ENCODE measurements at regions not wholly inside any gene's neighbourhood (a gene's known extent, or its start where the extent isn't known, plus 50 kb on each side); places are given as distances from the start of the nearest gene placed in this dataset.

- Histone ChIP-seq H4K91ac (ENCODE audit: low read depth, low read length, poor library complexity) (no peak overlapping the region), H3K4ac (ENCODE audit: low read length) (no peak overlapping the region), H2BK120ac (ENCODE audit: low read depth, low read length) (no peak overlapping the region), H2AK5ac (ENCODE audit: low read depth, low read length) (no peak overlapping the region), H3K4me1 (ENCODE audit: control insufficient read depth in 2 of 2, insufficient read depth in 1 of 2, low read depth in 1 of 2, low read length in 2 of 2) (peaks cover 3 to 5% of the 10 kb centered on the region in 2 donors), H3K27ac (replicated peaks; ENCODE audit: low read length) (no peak overlapping the region), H3K23ac (ENCODE audit: low read depth, low read length, poor library complexity) (no peak overlapping the region), H3K18ac (ENCODE audit: low read length) (peak overlapping the region; percentile 24), H4K8ac (ENCODE audit: low read depth, low read length) (no peak overlapping the region), H2BK15ac (ENCODE audit: low read length) (no peak overlapping the region), H3K36me3 (replicated peaks in 1 of 2; ENCODE audit: control insufficient read depth in 2 of 2, insufficient read depth in 2 of 2, low read length in 2 of 2) (peaks cover 0 to 6% of the 10 kb centered on the region in 2 donors), H3K9me3 (replicated peaks in 1 of 2; ENCODE audit: control insufficient read depth in 2 of 2, insufficient read depth in 1 of 2, low read depth in 1 of 2, low read length in 2 of 2) (peaks cover 0 to 10% of the 10 kb centered on the region in 2 donors), H3K14ac (ENCODE audit: low read length) (no peak overlapping the region), H2BK12ac (ENCODE audit: low read length) (no peak overlapping the region), H2AFZ (ENCODE audit: low read length) (no peak overlapping the region), H2BK5ac (ENCODE audit: low read length) (no peak overlapping the region), H3K27me3 (ENCODE audit: control insufficient read depth in 3 of 3, insufficient read depth in 3 of 3, low read depth in 1 of 3, low read length in 3 of 3) (no peaks in the 10 kb centered on the region), H3K4me2 (ENCODE audit: insufficient read depth, low read length, poor library complexity, severe bottlenecking) (no peak overlapping the region), H3K79me1 (ENCODE audit: low read depth, low read length) (no peaks in the 10 kb centered on the region), H3K9ac (ENCODE audit: low read depth, low read length, poor library complexity) (no peak overlapping the region), H3K4me3 (ENCODE audit: low read length in 2 of 2) (peak overlapping the region in 1 of 2 donors; percentile 42)
- DNase-seq (ENCODE audit: low spot score) = no peak
- WGBS, 2 donors (ENCODE audit: extremely low coverage in 2 of 2, insufficient read length in 2 of 2, insufficient replicate concordance in 1 of 2) = no CpG with 5 or more reads among the region's 6 CpGs
Measured at GRCh38 chr21:16535102-16535422, 805.3 kb downstream of the USP25 start.

- no CpG with 5 or more reads among the region's 1 CpG for WGBS, 2 donors (ENCODE audit: extremely low coverage in 2 of 2, insufficient read length in 2 of 2, insufficient replicate concordance in 1 of 2)
- H3K4me3 ChIP-seq (ENCODE audit: low read length in 2 of 2) = no peak overlapping the region
- H3K27ac ChIP-seq (replicated peaks; ENCODE audit: low read length) = no peak overlapping the region
- no peak overlapping the region for H3K4ac ChIP-seq (ENCODE audit: low read length)
- H2BK12ac ChIP-seq (ENCODE audit: low read length) = no peak overlapping the region
- H3K23ac ChIP-seq (ENCODE audit: low read depth, low read length, poor library complexity) = no peak overlapping the region
- H3K9me3 ChIP-seq (replicated peaks in 1 of 2; ENCODE audit: control insufficient read depth in 2 of 2, insufficient read depth in 1 of 2, low read depth in 1 of 2, low read length in 2 of 2) = peaks cover 0 to 11% of the 10 kb centered on the region in 2 donors
- no peaks in the 10 kb centered on the region for H3K79me1 ChIP-seq (ENCODE audit: low read depth, low read length)
- H2BK15ac ChIP-seq (ENCODE audit: low read length) = no peak overlapping the region
- H2BK120ac ChIP-seq (ENCODE audit: low read depth, low read length) = no peak overlapping the region
- H2AFZ ChIP-seq (ENCODE audit: low read length) = no peak overlapping the region
- H3K14ac ChIP-seq (ENCODE audit: low read length) = no peak overlapping the region
- no peaks in the 10 kb centered on the region for H3K27me3 ChIP-seq (ENCODE audit: control insufficient read depth in 3 of 3, insufficient read depth in 3 of 3, low read depth in 1 of 3, low read length in 3 of 3)
- no peak for DNase-seq (ENCODE audit: low spot score)
- peaks cover 0 to 9% of the 10 kb centered on the region in 2 donors for H3K36me3 ChIP-seq (replicated peaks in 1 of 2; ENCODE audit: control insufficient read depth in 2 of 2, insufficient read depth in 2 of 2, low read length in 2 of 2)
- no peak overlapping the region for H4K8ac ChIP-seq (ENCODE audit: low read depth, low read length)
- no peak overlapping the region for H3K18ac ChIP-seq (ENCODE audit: low read length)
- no peak overlapping the region for H2AK5ac ChIP-seq (ENCODE audit: low read depth, low read length)
- no peak overlapping the region for H2BK5ac ChIP-seq (ENCODE audit: low read length)
- no peak overlapping the region for H3K4me2 ChIP-seq (ENCODE audit: insufficient read depth, low read length, poor library complexity, severe bottlenecking)
- no peak overlapping the region for H3K9ac ChIP-seq (ENCODE audit: low read depth, low read length, poor library complexity)
- H4K91ac ChIP-seq (ENCODE audit: low read depth, low read length, poor library complexity) = no peak overlapping the region
- peaks cover 3 to 5% of the 10 kb centered on the region in 2 donors for H3K4me1 ChIP-seq (ENCODE audit: control insufficient read depth in 2 of 2, insufficient read depth in 1 of 2, low read depth in 1 of 2, low read length in 2 of 2)
Measured at GRCh38 chr21:16535626-16536025, 805.8 kb downstream of the USP25 start.

GRCh38 chr21:16536140-16536539 lies 806.4 kb downstream of the USP25 start:
- H3K27ac ChIP-seq (replicated peaks; ENCODE audit: low read length) = no peak overlapping the region
- H2BK5ac ChIP-seq (ENCODE audit: low read length) = no peak overlapping the region
- H3K4me3 ChIP-seq (ENCODE audit: low read length in 2 of 2) = no peak overlapping the region
- H3K79me1 ChIP-seq (ENCODE audit: low read depth, low read length) = no peaks in the 10 kb centered on the region
- H3K23ac ChIP-seq (ENCODE audit: low read depth, low read length, poor library complexity) = no peak overlapping the region
- no peak overlapping the region for H2AK5ac ChIP-seq (ENCODE audit: low read depth, low read length)
- no peak overlapping the region for H3K18ac ChIP-seq (ENCODE audit: low read length)
- H3K9me3 ChIP-seq (replicated peaks in 1 of 2; ENCODE audit: control insufficient read depth in 2 of 2, insufficient read depth in 1 of 2, low read depth in 1 of 2, low read length in 2 of 2) = peaks cover 0 to 7% of the 10 kb centered on the region in 2 donors
- no peak for DNase-seq (ENCODE audit: low spot score)
- no peak overlapping the region for H3K9ac ChIP-seq (ENCODE audit: low read depth, low read length, poor library complexity)
- no peak overlapping the region for H2AFZ ChIP-seq (ENCODE audit: low read length)
- no peak overlapping the region for H4K91ac ChIP-seq (ENCODE audit: low read depth, low read length, poor library complexity)
- no peak overlapping the region for H3K14ac ChIP-seq (ENCODE audit: low read length)
- no peak overlapping the region for H3K4me2 ChIP-seq (ENCODE audit: insufficient read depth, low read length, poor library complexity, severe bottlenecking)
- no peaks in the 10 kb centered on the region for H3K27me3 ChIP-seq (ENCODE audit: control insufficient read depth in 3 of 3, insufficient read depth in 3 of 3, low read depth in 1 of 3, low read length in 3 of 3)
- no peak overlapping the region for H2BK120ac ChIP-seq (ENCODE audit: low read depth, low read length)
- no peak overlapping the region for H2BK12ac ChIP-seq (ENCODE audit: low read length)
- H2BK15ac ChIP-seq (ENCODE audit: low read length) = no peak overlapping the region
- peaks cover 0 to 9% of the 10 kb centered on the region in 2 donors for H3K36me3 ChIP-seq (replicated peaks in 1 of 2; ENCODE audit: control insufficient read depth in 2 of 2, insufficient read depth in 2 of 2, low read length in 2 of 2)
- peaks cover 3 to 5% of the 10 kb centered on the region in 2 donors for H3K4me1 ChIP-seq (ENCODE audit: control insufficient read depth in 2 of 2, insufficient read depth in 1 of 2, low read depth in 1 of 2, low read length in 2 of 2)
- H3K4ac ChIP-seq (ENCODE audit: low read length) = no peak overlapping the region
- no peak overlapping the region for H4K8ac ChIP-seq (ENCODE audit: low read depth, low read length)

GRCh38 chr21:16536643-16537434 lies 807.1 kb downstream of the USP25 start:
- Histone ChIP-seq H3K4me3 (ENCODE audit: low read length in 2 of 2) (no peak overlapping the region), H2AFZ (ENCODE audit: low read length) (no peak overlapping the region), H2BK120ac (ENCODE audit: low read depth, low read length) (no peak overlapping the region), H3K23ac (ENCODE audit: low read depth, low read length, poor library complexity) (no peak overlapping the region), H3K4me1 (ENCODE audit: control insufficient read depth in 2 of 2, insufficient read depth in 1 of 2, low read depth in 1 of 2, low read length in 2 of 2) (peaks cover 3 to 5% of the 10 kb centered on the region in 2 donors), H3K4ac (ENCODE audit: low read length) (no peak overlapping the region), H2BK5ac (ENCODE audit: low read length) (no peak overlapping the region), H3K4me2 (ENCODE audit: insufficient read depth, low read length, poor library complexity, severe bottlenecking) (no peak overlapping the region), H3K79me1 (ENCODE audit: low read depth, low read length) (no peaks in the 10 kb centered on the region), H3K18ac (ENCODE audit: low read length) (no peak overlapping the region), H4K8ac (ENCODE audit: low read depth, low read length) (no peak overlapping the region), H3K27ac (replicated peaks; ENCODE audit: low read length) (no peak overlapping the region), H3K14ac (ENCODE audit: low read length) (no peak overlapping the region), H3K27me3 (ENCODE audit: control insufficient read depth in 3 of 3, insufficient read depth in 3 of 3, low read depth in 1 of 3, low read length in 3 of 3) (no peaks in the 10 kb centered on the region), H2AK5ac (ENCODE audit: low read depth, low read length) (no peak overlapping the region), H3K9ac (ENCODE audit: low read depth, low read length, poor library complexity) (no peak overlapping the region), H3K9me3 (replicated peaks in 1 of 2; ENCODE audit: control insufficient read depth in 2 of 2, insufficient read depth in 1 of 2, low read depth in 1 of 2, low read length in 2 of 2) (peaks cover 0 to 10% of the 10 kb centered on the region in 2 donors), H2BK15ac (ENCODE audit: low read length) (no peak overlapping the region), H3K36me3 (replicated peaks in 1 of 2; ENCODE audit: control insufficient read depth in 2 of 2, insufficient read depth in 2 of 2, low read length in 2 of 2) (peaks cover 0 to 9% of the 10 kb centered on the region in 2 donors), H4K91ac (ENCODE audit: low read depth, low read length, poor library complexity) (no peak overlapping the region), H2BK12ac (ENCODE audit: low read length) (no peak overlapping the region)
- DNase-seq (ENCODE audit: low spot score) = no peak
- WGBS, 2 donors (ENCODE audit: extremely low coverage in 2 of 2, insufficient read length in 2 of 2, insufficient replicate concordance in 1 of 2) = no CpG with 5 or more reads among the region's 12 CpGs

All from neuronal stem cell (in vitro differentiated cells).